ENCODE measurements at regions not wholly inside any gene's neighbourhood (a gene's known extent, or its start where the extent isn't known, plus 50 kb on each side); places are given as distances from the start of the nearest gene placed in this dataset.

GRCh38 chr17:14947671-14948070 is 317.5 kb downstream of the PMP22 start:
- DNase-seq (ENCODE audit: low read depth in 2 of 2) = no peak

GRCh38 chr17:14946481-14946880 is 318.6 kb downstream of the PMP22 start:
- no peak for DNase-seq (ENCODE audit: low read depth in 2 of 2)

GRCh38 chr17:14942526-14943190 is 322.5 kb downstream of the PMP22 start:
- DNase-seq (ENCODE audit: low read depth in 2 of 2) = no peak

GRCh38 chr17:14940938-14941265 is 324.2 kb downstream of the PMP22 start:
- no peak for DNase-seq (ENCODE audit: low read depth in 2 of 2)

- DNase-seq (ENCODE audit: low read depth in 2 of 2) = no peak
These were observed 324.8 kb downstream of the PMP22 start for GRCh38 chr17:14940108-14940937.

- DNase-seq (ENCODE audit: low read depth in 2 of 2) = no peak
These were observed 329.2 kb downstream of the PMP22 start for GRCh38 chr17:14935845-14936485.

- DNase-seq (ENCODE audit: low read depth in 2 of 2) = no peak
These were observed 329.8 kb downstream of the PMP22 start for GRCh38 chr17:14935139-14935841.

- DNase-seq (ENCODE audit: low read depth in 2 of 2) = no peak
These were observed 331.4 kb downstream of the PMP22 start for GRCh38 chr17:14933676-14934075.

GRCh38 chr17:14926526-14927122 is 338.5 kb downstream of the PMP22 start:
- DNase-seq (ENCODE audit: low read depth in 2 of 2) = peak; percentile 5 to 28

GRCh38 chr17:14926073-14926472 is 339.1 kb downstream of the PMP22 start:
- DNase-seq (ENCODE audit: low read depth in 2 of 2) = no peak

GRCh38 chr17:14925498-14925897 is 339.6 kb downstream of the PMP22 start:
- DNase-seq (ENCODE audit: low read depth in 2 of 2) = no peak

- no peak for DNase-seq (ENCODE audit: low read depth in 2 of 2)
These were observed 341.1 kb downstream of the PMP22 start for GRCh38 chr17:14923981-14924380.

GRCh38 chr17:14922411-14922810 is 342.7 kb downstream of the PMP22 start:
- DNase-seq (ENCODE audit: low read depth in 2 of 2) = no peak

GRCh38 chr17:14921936-14922335 is 343.2 kb downstream of the PMP22 start:
- DNase-seq (ENCODE audit: low read depth in 2 of 2) = no peak

GRCh38 chr17:14919631-14920213 is 345.4 kb downstream of the PMP22 start:
- DNase-seq (ENCODE audit: low read depth in 2 of 2) = no peak

GRCh38 chr17:14919094-14919493 is 346.0 kb downstream of the PMP22 start:
- DNase-seq (ENCODE audit: low read depth in 2 of 2) = no peak

GRCh38 chr17:14918540-14918939 is 346.6 kb downstream of the PMP22 start:
- DNase-seq (ENCODE audit: low read depth in 2 of 2) = no peak

- DNase-seq (ENCODE audit: low read depth in 2 of 2) = no peak
These were observed 354.2 kb downstream of the PMP22 start for GRCh38 chr17:14910916-14911315.

GRCh38 chr17:14904386-14904785 is 360.7 kb downstream of the PMP22 start:
- DNase-seq (ENCODE audit: low read depth in 2 of 2) = no peak

- no peak for DNase-seq (ENCODE audit: low read depth in 2 of 2)
These were observed 361.3 kb downstream of the PMP22 start for GRCh38 chr17:14903854-14904253.

- no peak for DNase-seq (ENCODE audit: low read depth in 2 of 2)
These were observed 362.3 kb downstream of the PMP22 start for GRCh38 chr17:14902803-14903202.

GRCh38 chr17:14902297-14902696 is 362.8 kb downstream of the PMP22 start:
- DNase-seq (ENCODE audit: low read depth in 2 of 2) = no peak

Data from stimulated activated CD8-positive, alpha-beta memory T cell treated with anti-CD3 and anti-CD28 coated beads, Interleukin-7, amount 100 ng/mL, for 1 hour (primary cell).